ENCODE measurements at regions not wholly inside any gene's neighbourhood (a gene's known extent, or its start where the extent isn't known, plus 50 kb on each side); places are given as distances from the start of the nearest gene placed in this dataset.
"Not testable (repeated sequence)": the region's sequence is repeated elsewhere in the genome, so short reads cannot be mapped to it uniquely, and the experiment has no call there.

DNA sequence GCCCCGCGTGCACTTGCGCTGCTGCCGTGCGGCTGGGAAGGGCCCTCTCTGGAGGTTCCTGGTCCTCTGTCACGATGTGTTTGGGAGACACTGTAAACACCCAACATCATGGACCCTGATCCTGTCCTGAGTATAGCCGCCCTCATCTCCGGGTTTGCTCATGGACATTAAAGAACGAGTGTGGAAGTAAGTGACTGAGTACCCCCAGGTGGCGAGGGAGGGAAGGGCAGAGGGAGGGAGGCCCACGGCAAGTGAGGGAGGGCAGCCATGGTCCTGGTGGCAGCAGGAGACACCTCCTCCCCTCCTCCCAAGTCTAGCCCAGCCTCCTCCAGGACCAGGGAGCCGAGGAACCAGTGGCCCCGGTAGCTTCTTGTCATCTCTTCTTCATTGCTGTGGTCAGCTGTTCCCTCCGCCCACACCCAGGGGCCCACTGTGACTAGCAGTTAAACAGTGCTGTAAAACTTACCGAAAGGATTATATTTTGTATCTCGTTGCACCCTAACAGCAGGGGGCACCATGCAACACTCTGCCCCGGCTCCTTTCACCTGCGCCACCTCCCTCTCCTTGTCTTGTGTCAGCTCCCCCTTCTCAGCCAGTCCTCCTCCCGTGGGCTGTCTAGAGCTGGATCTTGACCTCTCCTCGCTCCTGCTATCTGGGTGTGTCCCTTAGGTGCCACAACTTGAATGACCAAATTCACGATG, 566.5 kb upstream of the B3GAT1 start:
- no peak for DNase-seq (ENCODE audit: low spot score)

DNA sequence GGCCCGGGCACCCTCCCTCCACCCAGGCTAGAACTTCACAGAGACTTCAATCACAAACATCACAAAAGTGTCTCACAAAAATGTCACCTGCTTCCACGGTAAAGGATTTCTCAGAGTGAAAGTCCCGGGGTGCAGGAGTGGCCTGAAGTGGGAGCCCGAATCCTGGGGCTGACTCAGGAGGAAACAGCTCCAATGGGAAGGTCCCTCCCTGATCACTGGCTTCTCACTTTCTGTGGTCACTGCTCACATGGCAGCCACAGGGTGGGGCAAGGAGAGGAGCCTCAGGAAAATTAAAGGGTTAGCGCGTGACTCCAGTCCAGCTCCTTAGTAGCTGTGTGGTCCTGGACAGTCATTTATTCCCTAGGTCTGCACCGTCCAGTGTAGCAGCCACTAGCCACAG, 564.5 kb upstream of the B3GAT1 start:
- DNase-seq (ENCODE audit: low spot score) = no peak

DNA sequence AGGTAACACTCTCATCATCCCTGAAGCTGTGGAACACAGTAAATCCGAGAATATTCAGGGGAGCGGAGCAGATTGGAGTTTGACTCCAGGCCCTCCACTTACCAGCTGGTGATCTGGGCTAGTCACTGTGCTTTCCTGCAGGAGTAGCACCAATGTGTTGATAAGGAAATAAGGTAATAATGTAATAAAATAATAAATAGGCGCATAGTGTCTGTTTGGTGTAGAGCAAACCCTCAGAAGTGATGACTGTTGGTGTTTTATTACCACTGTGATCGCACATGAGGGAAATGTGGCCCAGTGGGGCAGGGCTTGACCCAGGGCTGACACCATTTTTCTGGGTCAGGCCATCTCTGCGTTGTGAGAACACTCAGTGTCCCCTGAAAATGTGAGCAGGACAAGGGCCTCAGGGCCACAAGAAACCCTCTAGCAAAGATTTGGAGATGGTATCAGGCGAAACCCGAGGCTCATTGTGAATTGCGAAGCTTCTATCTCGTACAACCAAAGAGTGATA, 563.9 kb upstream of the B3GAT1 start:
- DNase-seq (ENCODE audit: low spot score) = no peak

DNA sequence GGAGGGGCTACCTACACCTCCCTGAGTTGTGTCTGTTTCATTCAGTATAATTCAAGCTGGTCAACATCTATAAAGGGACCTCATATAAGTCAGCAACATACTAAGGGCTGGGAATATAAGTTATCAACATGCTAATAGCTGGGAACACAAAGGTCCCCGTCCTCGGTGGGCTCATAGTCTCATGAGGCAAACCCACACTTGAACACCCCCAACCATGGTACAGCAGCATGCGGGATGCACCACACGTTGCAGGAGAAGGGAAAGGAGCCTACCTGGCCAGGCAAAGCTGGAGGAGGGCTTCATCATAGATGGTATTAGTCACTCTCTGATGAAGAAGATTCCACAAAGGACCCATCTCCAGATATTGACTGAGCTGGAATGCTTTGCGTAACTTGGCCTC, 561.8 kb upstream of the B3GAT1 start:
- no peak for DNase-seq (ENCODE audit: low spot score)

DNA sequence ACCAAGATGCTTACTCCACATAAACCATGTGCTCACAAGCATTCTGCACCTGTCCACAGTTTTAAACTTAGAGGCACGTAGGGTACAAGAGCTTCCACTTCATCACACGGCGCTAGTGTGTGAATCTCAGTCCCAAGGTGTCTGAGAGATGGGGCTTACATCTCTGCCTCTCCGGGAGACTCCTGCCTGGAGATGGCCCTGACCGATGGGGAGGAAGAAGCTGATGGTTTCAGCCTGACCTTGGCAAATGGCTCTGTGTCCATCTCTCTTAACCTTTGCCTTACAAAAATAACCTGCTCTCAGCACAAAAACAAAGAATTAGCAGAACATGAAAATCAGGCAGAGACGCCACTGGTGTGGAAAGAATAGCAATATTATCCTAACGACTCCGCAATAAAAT, 559.3 kb upstream of the B3GAT1 start:
- DNase-seq (ENCODE audit: low spot score) = no peak

DNA sequence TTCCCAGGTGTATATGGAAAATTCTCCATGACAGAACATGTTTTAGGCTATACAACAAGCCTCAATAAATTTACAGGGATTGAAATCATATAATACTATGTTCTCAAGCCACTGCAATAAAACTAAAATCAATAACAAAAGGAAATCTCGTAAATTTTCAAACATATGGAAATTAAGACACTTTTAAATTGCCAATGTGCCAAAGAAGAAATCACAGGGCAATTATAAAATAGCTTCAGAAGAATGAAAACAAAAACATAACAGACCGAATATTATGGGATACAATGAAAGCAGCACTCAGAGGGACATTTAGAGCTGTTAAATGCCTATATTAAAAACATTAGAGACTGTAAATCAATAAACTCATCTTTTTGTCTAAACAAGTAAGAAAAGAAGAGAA, 555.7 kb upstream of the B3GAT1 start:
- no peak for DNase-seq (ENCODE audit: low spot score)

DNA sequence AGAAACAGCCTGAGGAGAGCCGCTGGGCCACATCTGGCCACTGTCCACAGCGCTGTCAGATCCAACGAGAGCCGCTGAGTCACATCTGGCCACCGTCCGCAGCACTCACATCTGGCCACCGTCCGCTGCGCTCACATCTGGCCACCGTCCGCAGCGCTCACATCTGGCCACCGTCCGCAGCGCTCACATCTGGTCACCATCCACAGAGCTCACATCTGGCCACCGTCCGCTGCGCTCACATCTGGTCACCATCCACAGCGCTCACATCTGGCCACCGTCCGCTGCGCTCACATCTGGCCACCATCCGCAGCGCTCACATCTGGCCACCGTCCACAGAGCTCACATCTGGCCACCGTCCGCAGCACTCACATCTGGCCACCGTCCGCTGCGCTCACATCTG, 549.3 kb upstream of the B3GAT1 start:
- not testable (repeated sequence) for DNase-seq (ENCODE audit: low spot score)

DNA sequence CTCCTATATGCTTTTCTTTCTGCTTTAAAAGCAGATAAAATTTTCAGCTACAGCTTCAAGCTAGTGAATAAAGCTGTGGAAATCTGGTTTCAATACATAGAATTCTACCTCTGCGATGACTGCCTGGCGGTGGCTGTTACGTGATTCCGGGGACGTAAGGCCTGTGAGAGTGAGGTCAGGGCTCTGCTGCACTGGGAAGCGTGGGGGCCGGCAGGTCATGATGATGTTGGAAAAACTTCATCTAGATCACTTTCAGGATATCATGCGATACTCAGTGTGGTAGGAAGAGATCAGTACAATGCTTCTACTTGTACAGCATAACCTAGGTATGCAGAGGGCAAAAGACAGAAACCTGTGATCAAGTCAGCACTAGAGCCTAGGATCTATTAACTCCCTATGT, 546.8 kb upstream of the B3GAT1 start:
- DNase-seq (ENCODE audit: low spot score) = no peak

DNA sequence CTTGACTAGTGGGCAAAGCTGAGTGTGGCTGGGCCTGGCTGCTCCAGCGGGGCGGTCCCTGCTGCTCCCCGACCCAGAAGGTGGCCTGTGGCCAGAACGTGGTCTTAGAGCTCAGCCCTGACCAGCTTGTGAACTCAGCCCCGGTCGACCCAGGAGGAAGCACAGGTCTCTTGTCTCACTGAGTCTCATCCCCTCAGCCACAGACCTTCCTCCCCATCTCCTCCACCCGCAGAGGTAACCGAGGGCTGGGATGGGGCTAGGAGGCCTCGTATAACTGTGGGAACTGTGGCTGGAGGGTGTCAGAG, 546.2 kb upstream of the B3GAT1 start:
- DNase-seq (ENCODE audit: low spot score) = no peak

DNA sequence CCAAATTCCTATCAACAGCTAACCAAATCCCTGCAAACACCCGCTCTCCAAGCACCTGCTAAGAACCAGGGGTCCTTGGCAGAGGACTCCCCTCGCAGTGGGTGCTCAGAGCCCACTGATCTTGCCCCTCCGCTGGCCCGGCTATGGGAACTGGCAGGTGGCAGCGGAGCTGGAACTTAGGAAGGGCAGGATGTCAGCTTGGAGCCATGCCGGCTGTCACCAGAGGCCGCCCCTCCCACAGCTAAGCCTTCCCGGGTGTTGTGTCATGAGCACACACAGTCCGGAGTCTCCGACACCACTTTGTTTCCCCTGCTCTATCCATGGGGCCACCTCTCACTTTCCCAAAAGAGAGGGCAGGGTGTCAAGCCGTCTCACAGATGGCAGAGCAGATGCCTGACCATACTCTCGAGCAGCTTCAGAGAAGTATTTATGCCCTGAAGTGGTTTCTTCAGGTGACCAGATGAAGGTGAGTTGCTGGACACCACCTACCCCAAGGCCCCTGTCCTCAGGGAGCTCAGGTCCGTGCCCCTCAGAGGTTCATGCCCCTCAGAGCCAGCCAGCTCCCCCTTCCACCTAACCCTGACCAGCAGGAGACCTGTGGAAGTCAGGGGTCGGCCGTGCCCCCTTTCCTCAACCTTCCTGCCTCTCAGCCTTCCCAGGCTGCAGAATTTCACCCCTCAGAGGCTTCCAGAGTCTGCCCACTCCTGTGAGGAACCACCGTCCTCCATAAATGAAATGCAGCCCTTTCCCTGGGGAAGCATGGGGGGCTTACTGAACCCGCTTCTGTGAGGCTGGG, 545.7 kb upstream of the B3GAT1 start:
- no peak for DNase-seq (ENCODE audit: low spot score)

DNA sequence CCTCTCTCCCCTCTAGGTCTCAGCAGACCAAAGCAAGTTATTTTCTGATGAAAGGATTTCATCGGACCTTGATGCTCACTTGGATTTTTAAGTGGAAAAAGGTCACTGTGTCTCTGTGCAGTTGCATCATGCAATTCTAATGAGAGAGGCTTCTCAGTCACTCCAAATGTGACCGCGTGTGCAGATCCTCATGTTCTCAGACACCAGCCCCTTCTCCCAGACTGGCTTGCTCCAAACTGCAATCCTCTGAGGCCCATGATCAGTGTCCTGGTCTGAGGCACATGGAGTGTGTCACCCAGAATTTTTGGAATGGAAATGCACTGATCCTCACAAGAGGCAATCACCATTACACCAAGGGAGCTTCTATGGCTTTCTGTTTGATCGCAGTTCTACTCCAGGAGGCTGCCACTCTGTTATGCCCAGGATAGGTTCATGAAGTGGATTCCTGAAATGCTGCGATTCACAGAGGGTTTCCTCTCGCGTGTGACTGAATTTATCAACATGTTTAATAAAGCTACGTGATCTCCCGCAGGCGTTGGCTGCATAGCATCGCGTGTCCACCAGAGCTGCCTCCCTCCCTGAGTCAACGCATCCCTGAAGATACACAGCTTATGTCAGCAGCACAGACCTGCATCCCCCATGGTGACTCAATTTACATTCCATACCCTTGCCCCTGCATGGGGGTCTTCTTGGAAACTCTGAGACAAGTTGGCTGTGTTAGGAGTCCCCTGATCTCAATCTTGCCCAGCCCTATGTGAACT, 544.6 kb upstream of the B3GAT1 start:
- no peak for DNase-seq (ENCODE audit: low spot score)

DNA sequence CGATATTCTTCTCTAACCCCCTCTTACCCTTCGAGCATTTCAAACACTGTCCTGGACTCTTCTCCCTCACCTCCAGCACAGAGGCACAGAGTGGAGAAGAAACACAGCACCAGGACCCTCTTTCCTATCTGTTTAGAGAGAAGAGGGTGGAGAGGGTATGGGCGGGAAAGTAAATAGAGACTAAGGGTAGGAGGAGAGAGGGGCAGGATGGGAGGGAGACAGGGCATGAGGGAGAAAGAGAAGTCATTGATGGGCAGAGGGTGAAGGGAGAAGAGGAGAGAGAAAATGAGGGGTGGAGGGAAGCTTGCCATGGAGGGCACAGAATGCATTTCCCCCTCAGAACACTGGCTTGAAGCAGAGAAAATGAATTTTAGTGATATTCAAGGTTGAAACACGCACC, 543.9 kb upstream of the B3GAT1 start:
- not testable (repeated sequence) for DNase-seq (ENCODE audit: low spot score)

DNA sequence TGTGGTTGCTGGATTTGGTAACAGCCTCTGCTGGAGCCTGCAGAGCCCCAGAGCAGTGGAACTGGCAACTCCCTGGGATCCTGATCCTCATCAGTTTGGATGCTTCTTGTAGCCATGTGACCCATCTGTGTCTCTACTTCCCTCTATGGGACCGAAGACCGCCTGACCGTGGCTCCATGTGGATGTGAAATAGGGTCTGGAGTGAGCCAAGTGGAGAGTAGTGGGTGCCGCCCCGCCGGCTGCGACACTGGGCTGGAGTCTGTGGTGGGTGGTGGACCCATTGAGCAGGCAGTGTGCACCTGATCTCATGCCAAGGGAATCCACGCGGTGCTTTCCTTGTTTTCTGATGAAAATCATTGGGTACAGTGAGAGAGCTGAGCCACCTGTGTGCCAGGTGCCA, 543.2 kb upstream of the B3GAT1 start:
- no peak for DNase-seq (ENCODE audit: low spot score)

DNA sequence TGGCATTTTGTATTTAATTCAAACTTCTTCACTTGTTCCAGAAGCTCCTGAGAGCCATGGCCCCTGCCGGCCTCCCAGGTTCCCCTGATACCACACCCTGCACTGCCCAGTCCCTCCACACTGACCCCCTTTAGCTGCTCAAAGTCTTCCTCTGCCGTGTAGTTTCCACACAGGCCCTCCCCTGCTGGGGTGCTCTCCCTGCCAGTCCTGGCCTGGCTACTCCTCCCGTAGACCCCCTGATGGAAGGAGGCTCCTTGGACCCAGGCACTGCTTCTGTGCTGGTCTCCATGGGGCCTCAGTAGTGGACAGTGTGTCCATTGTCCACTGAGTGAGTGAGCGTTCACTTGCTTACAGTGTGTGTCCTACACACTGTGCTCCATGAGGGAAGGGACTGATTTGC, 542.4 kb upstream of the B3GAT1 start:
- not testable (repeated sequence) for DNase-seq (ENCODE audit: low spot score)

DNA sequence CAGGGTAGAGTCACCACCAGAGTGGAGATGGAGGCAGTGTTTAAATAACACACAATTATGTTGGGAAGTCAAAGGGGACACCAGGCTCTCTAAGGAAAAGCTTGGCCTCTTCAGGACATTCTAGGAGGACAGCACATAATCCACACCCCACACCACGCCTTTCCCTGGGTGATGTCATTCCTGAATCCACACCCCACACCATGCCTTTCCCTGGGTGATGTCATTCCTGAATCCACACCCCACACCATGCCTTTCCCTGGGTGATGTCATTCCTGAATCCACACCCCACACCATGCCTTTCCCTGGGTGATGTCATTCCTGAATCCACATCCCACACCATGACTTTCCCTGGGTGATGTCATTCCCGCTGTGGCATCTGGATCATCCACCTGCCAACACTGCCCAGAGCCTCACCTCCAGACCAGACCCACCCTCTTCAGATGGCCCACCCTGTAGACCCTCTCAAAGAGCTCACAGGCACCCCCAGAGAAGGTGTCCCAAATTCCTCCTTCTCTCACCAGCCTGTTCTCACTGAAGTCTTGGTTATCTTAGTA, 541.5 kb upstream of the B3GAT1 start:
- DNase-seq (ENCODE audit: low spot score) = not testable (repeated sequence)

DNA sequence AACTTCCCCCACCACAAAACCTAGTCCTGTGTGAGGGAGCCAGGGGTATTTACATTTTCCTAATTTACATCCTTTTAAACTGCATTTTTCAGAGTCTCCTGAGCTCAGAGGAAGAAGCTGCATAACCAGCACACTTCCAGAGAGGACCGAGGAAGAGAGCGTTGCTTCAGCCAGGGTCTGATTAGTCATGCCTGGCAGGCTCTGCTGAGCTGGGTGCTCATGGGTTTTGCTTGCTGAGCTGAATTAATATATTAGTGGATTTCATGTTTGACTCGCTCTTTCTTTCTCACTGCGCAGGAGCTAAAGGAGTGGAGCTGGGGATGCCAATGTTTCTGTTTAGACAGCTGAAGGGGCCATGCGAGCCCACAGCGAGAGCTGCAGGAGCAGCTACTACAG, 539.3 kb upstream of the B3GAT1 start:
- DNase-seq (ENCODE audit: low spot score) = peak; percentile 72

DNA sequence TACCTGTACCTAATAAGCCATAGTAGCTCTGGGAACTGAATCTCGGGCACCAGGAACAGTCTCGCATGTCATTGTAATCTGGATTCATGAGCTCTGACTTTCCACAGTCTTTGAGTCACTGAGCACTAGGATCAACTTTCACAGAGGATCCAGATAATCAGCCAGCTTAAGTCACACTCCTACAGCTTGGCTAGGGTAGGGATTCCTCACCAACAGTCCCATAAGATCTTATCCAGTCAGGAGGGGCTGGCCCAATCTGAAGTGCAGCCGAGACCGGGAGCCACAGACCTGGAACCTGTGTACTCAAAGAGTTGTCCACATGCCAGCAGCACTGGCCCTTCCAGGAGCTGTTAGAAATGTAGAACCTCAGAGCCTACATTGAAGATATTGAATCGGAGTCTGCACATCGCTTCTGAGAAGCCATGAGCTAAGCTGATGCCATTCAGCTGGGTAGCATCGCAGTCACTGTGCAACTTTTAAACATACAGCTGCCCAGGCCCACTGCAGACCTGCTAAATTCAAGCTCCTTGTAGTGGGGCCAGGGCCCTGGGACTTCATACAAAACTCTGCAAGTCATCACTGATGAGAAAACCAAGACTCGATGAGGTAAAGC, 538.8 kb upstream of the B3GAT1 start:
- DNase-seq (ENCODE audit: low spot score) = no peak

DNA sequence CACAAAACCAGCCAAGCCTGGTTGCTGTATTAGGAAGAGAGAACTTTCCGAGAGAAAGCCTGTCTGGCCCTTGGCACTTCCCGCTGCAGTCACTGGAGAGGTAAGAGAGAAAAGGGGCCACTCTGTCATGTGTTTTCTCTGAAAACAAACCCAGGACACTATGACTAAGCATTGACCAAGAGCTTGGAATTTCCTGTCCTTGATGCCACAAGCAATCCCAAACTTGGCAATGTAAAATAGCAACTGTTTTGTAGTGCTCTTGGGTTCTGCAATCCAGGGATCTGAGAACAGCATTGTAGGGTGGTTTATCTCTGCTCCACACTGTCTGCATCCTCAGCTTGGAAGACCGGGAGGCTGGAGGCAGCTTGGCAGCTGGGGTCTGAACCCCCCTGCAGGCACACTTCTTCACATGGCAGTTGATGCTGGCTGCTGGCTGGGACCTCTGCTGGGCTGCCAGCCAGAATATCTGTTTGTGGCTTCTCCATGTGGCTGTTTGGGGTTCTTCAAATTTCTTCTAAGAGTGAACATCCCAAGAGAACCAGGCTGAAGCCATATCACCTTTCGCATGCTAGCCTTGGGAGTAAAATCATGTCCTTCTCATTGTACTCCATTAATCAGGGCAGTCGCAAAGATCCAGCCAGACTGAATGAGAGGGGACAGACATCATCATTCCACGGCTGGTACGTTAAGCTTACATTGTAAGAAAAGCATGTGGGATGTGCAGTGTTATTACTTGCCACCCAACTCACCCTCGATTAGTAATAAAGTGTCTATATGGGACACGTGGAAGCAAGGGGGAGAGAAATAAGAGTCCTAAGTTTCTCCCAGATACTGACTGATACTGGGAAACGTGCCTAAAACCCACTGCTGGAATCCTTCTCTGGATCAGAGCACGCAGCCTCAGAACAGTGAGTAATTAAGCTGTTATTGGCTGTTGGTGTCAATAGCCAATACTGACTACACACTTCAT, 537.4 kb upstream of the B3GAT1 start:
- no peak for DNase-seq (ENCODE audit: low spot score)

DNA sequence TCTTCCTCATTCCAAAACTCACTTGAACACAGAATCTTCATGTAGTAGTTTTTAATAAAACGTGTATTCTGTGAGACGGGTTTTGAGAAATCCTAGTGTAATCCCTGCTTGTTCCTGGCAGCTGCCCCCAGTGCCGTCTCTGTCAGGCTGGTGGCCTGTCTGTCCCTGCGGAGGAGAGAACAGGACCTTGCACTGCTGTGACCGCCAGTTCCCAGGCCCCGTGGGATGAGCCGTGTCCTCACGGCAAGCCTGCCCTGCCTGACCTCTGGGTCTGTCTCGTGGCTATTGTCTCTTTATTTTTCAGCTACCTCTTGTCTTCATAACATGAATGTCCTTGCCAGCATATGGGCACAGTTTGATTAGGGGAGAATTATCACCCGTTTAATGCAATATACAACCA, 535.5 kb upstream of the B3GAT1 start:
- no peak for DNase-seq (ENCODE audit: low spot score)

DNA sequence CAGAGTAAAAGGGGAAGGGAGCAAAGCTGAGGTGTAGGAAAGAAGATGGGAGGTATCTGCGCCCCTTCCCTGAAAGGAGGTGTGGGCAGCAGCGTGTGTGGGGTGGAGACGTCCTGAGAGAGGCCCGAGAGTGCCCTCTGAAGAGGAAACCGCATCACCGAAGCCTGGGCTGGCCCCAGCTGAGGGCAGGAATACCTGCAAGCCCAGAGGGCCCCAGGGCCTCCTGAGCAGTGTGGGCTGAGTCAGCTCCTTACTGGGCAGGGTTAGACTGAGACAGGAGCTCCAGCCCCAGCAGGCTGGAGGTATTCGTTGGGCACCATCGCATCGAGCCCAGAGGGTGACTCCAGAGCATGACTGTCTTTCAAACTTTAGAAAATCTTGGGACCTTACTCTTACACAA, 534.0 kb upstream of the B3GAT1 start:
- DNase-seq (ENCODE audit: low spot score) = no peak

DNA sequence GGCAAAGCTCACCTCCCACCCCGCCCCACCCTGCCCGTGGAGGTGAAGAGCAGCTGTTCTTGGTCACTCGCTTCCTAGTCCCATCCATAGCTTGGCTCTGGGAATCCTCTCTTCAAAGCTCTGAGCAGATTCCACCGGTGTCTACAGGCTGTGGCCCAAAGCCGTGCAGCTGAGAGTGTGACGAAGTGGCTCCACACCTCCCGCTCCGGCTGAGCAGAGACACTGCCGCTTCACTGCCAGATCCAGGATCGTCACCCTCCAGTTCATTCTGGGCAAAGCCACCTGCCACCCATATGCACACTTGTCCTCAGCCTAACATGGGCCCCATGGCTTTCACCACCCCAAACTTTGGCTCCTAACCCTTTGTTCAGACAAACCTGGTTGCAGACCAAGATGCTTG, 532.9 kb upstream of the B3GAT1 start:
- no peak for DNase-seq (ENCODE audit: low spot score)
